B cell (primary cell): ENCODE measurements at regions not wholly inside any gene's neighbourhood (a gene's known extent, or its start where the extent isn't known, plus 50 kb on each side); places are given as distances from the start of the nearest gene placed in this dataset.

Source experiments
- ATAC-seq: fragments of 200-7000 bp; cut with Tn5 transposase; one replicate; pipeline ENCODE4 v1.10.0; 2021; ENCODE audit warnings: low read depth, mild to moderate bottlenecking, moderate number of reproducible peaks, moderate library complexity
- CTCF ChIA-PET: fragments of 350-600 bp; sonication (Branson Sonifier 250); formaldehyde crosslinking; loops from one replicate; lab custom pipeline; 2021; ENCODE audit warnings: antibody characterized with exemption, inconsistent platforms; lab: Charles Lee
- POLR2A ChIA-PET: fragments of 350-600 bp; sonication (Branson Sonifier 250); formaldehyde crosslinking; loops from one replicate; lab custom pipeline; 2021; ENCODE audit warnings: antibody characterized with exemption; lab: Charles Lee
- DNase-seq: peaks from one replicate; pipeline ENCODE4 v3.0.0; 2013
- H2AFZ ChIP-seq: 2 replicates; pipeline ENCODE4 v1.6.1; 2012; ENCODE audit warnings: mild to moderate bottlenecking, low read depth, low read length; ENCODE audit not compliant: insufficient read depth, poor library complexity, severe bottlenecking
- H3K27ac ChIP-seq, 2 donors: 1 replicate in 1 of 2; 2 replicates in 1 of 2; pipeline ENCODE4 v1.5.1; 2012 to 2013; ENCODE audit warnings: low read length in 2 of 2, mild to moderate bottlenecking in 2 of 2, moderate library complexity in 1 of 2
- H3K27me3 ChIP-seq, 4 experiments: fragments of 200-600 bp in 1 of 4; sonication (generic) in 1 of 4; replicated peaks in 1 of 4; 1 replicate in 2 of 4; 2 replicates in 2 of 4; pipeline versions ENCODE4 v1.6.1 to v1.7.0; 2013 to 2016; ENCODE audit warnings: low read length in 3 of 4, mild to moderate bottlenecking in 2 of 4, mixed read lengths in 1 of 4, moderate library complexity in 1 of 4; ENCODE audit not compliant: insufficient read depth in 4 of 4, control insufficient read depth in 3 of 4; ENCODE audit errors: control extremely low read depth in 1 of 4
- H3K36me3 ChIP-seq, 2 experiments: replicated peaks in 1 of 2; 1 replicate in 1 of 2; 2 replicates in 1 of 2; pipeline versions ENCODE4 v1.6.1 to v1.7.1; 2013; ENCODE audit warnings: low read length in 1 of 2; ENCODE audit not compliant: insufficient read depth in 2 of 2, control insufficient read depth in 1 of 2; ENCODE audit errors: control extremely low read depth in 1 of 2, extremely low read depth in 1 of 2
- H3K4me1 ChIP-seq, 2 donors: fragments of 200-600 bp in 1 of 2; sonication (generic) in 1 of 2; 1 replicate in 1 of 2; 2 replicates in 1 of 2; pipeline versions ENCODE4 v1.5.1 to v1.6.1; 2013 to 2017; ENCODE audit warnings: low read length in 2 of 2; ENCODE audit not compliant: control insufficient read depth in 2 of 2, insufficient read depth in 2 of 2
- H3K4me2 ChIP-seq: replicated peaks from 2 replicates; pipeline ENCODE3; 2012; ENCODE audit warnings: mild to moderate bottlenecking, low read depth, low read length; ENCODE audit not compliant: poor library complexity, severe bottlenecking
- H3K4me3 ChIP-seq, 5 experiments: fragments of 200-600 bp in 1 of 5; sonication (generic) in 1 of 5; 1 replicate in 3 of 5; 2 replicates in 2 of 5; pipeline versions ENCODE4 v1.5.1 to v1.7.0; 2011 to 2016; ENCODE audit warnings: low read length in 4 of 5, mild to moderate bottlenecking in 4 of 5, low read depth in 2 of 5, control low read depth in 1 of 5, moderate library complexity in 1 of 5; ENCODE audit not compliant: insufficient read depth in 1 of 5; ENCODE audit errors: control extremely low read depth in 1 of 5, extremely low read depth in 1 of 5
- H3K79me2 ChIP-seq: fragments of 200-600 bp; sonication (generic); one replicate; pipeline ENCODE4 v1.6.0; 2016; ENCODE audit warnings: low read length; ENCODE audit not compliant: control insufficient read depth, insufficient read depth
- H3K9ac ChIP-seq: fragments of 200-600 bp; sonication (generic); 2 replicates; pipeline ENCODE4 v1.6.1; 2017; ENCODE audit warnings: mild to moderate bottlenecking, low read length, moderate library complexity
- H3K9me3 ChIP-seq, 3 donors: one replicate each; pipeline versions ENCODE4 v1.6.1 to v1.7.1; 2013; ENCODE audit warnings: low read length in 2 of 3; ENCODE audit not compliant: control insufficient read depth in 2 of 3, insufficient read depth in 1 of 3; ENCODE audit errors: control extremely low read depth in 1 of 3
- H4K20me1 ChIP-seq: 2 replicates; pipeline ENCODE4 v1.6.0; 2012; ENCODE audit warnings: mild to moderate bottlenecking, low read length; ENCODE audit not compliant: insufficient read depth, control insufficient read depth, poor library complexity, severe bottlenecking
- H3K27ac Mint-ChIP-seq: one replicate; pipeline ENCODE4 v1.8.0; 2021; ENCODE audit warnings: mixed read lengths
- H3K27me3 Mint-ChIP-seq: one replicate; pipeline ENCODE4 v1.8.0; 2021; ENCODE audit warnings: mixed read lengths
- H3K4me1 Mint-ChIP-seq: one replicate; pipeline ENCODE4 v1.8.0; 2021; ENCODE audit warnings: mixed read lengths
- H3K4me3 Mint-ChIP-seq: one replicate; pipeline ENCODE4 v1.8.0; 2021; ENCODE audit warnings: mixed read lengths
- H3K9me3 Mint-ChIP-seq: one replicate; pipeline ENCODE4 v1.8.0; 2022; ENCODE audit warnings: mixed read lengths; ENCODE audit not compliant: insufficient read depth
- EZH2 ChIP-seq: IDR thresholded peaks from 2 replicates; pipeline ENCODE4 v1.6.1; 2012; ENCODE audit warnings: borderline replicate concordance, low read depth, mild to moderate bottlenecking, moderate library complexity, low read length; ENCODE audit not compliant: insufficient read depth, poor library complexity, severe bottlenecking
- WGBS: methylation state at CpG from one replicate; pipeline ENCODE4 v1.1.5; 2013; ENCODE audit warnings: missing lambda C conversion rate; ENCODE audit not compliant: insufficient coverage; 5-methylcytosine and 5-hydroxymethylcytosine counted together
- intact Hi-C: fragments of 100-400 bp; cut with micrococcal nuclease; formaldehyde crosslinking; loops from one replicate; pipeline ENCODE4 v1.10.0; 2022
- TF ChIP-seq, protein P1 (sequence below): fragments of 200-600 bp; IDR thresholded peaks from one replicate; pipeline ENCODE4 v1.8.0; 2022; ENCODE audit warnings: antibody characterized with exemption, mild to moderate bottlenecking

- no peaks in the 10 kb centered on the region for H4K20me1 ChIP-seq
- no peaks in the 10 kb centered on the region for H3K27me3 ChIP-seq
- no peaks in the 10 kb centered on the region for H3K36me3 ChIP-seq
- H3K27ac Mint-ChIP-seq = no peak overlapping the region
- CTCF ChIA-PET = no interaction called here
- TF ChIP-seq EZH2 = no peak
- TF ChIP-seq, protein P1, sequence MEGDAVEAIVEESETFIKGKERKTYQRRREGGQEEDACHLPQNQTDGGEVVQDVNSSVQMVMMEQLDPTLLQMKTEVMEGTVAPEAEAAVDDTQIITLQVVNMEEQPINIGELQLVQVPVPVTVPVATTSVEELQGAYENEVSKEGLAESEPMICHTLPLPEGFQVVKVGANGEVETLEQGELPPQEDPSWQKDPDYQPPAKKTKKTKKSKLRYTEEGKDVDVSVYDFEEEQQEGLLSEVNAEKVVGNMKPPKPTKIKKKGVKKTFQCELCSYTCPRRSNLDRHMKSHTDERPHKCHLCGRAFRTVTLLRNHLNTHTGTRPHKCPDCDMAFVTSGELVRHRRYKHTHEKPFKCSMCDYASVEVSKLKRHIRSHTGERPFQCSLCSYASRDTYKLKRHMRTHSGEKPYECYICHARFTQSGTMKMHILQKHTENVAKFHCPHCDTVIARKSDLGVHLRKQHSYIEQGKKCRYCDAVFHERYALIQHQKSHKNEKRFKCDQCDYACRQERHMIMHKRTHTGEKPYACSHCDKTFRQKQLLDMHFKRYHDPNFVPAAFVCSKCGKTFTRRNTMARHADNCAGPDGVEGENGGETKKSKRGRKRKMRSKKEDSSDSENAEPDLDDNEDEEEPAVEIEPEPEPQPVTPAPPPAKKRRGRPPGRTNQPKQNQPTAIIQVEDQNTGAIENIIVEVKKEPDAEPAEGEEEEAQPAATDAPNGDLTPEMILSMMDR = no peak
- H3K4me3 Mint-ChIP-seq = no peak overlapping the region
- no peaks in the 10 kb centered on the region for H3K79me2 ChIP-seq
- H3K4me1 ChIP-seq = no peaks in the 10 kb centered on the region
- H3K27me3 Mint-ChIP-seq = no peaks in the 10 kb centered on the region
- no peak overlapping the region for H3K4me3 ChIP-seq
- POLR2A ChIA-PET = no interaction called here
- no peak overlapping the region for H3K9ac ChIP-seq
- no peak overlapping the region for H3K27ac ChIP-seq
- H3K9me3 ChIP-seq = peaks cover 0 to 9% (median 6%) of the 10 kb centered on the region in 3 donors
- H3K4me1 Mint-ChIP-seq = peaks cover 2% of the 10 kb centered on the region
- H3K9me3 Mint-ChIP-seq = peaks cover 19% of the 10 kb centered on the region
- H2AFZ ChIP-seq = no peak overlapping the region
- H3K4me2 ChIP-seq = no peak overlapping the region
- 72% methylated on average over 2 of the region's 5 CpGs for WGBS
- DNase-seq = no peak
- ATAC-seq = no peak
- intact Hi-C loops = no loop called here
Observed at GRCh38 chr6:141426400-141426980, 706.2 kb upstream of the GJE1 start.

GRCh38 chr6:141421378-141421777 lies 711.3 kb upstream of the GJE1 start:
- peaks cover 0 to 8% (median 0%) of the 10 kb centered on the region in 3 donors for H3K9me3 ChIP-seq
- H3K4me3 Mint-ChIP-seq = no peak overlapping the region
- H3K4me3 ChIP-seq = no peak overlapping the region
- TF ChIP-seq, protein P1 = no peak
- TF ChIP-seq EZH2 = no peak
- no peaks in the 10 kb centered on the region for H3K27me3 Mint-ChIP-seq
- no peaks in the 10 kb centered on the region for H3K79me2 ChIP-seq
- H3K9me3 Mint-ChIP-seq = peaks cover 8% of the 10 kb centered on the region
- H3K27ac Mint-ChIP-seq = no peak overlapping the region
- H3K27ac ChIP-seq = no peak overlapping the region
- DNase-seq (no peak), ATAC-seq (no peak)
- H3K27me3 ChIP-seq = no peaks in the 10 kb centered on the region
- WGBS = no CpG with 5 or more reads among the region's 4 CpGs
- H2AFZ ChIP-seq = no peak overlapping the region
- no peaks in the 10 kb centered on the region for H4K20me1 ChIP-seq
- H3K4me1 ChIP-seq = no peaks in the 10 kb centered on the region
- intact Hi-C loops = no loop called here
- H3K4me1 Mint-ChIP-seq = no peaks in the 10 kb centered on the region
- no peak overlapping the region for H3K4me2 ChIP-seq
- no peak overlapping the region for H3K9ac ChIP-seq
- no peaks in the 10 kb centered on the region for H3K36me3 ChIP-seq
- CTCF ChIA-PET = no interaction called here
- POLR2A ChIA-PET = no interaction called here
